Fibroblast of pulmonary artery (primary cell): ENCODE measurements at regions not wholly inside any gene's neighbourhood (a gene's known extent, or its start where the extent isn't known, plus 50 kb on each side); places are given as distances from the start of the nearest gene placed in this dataset.

Experiments
- DNase-seq: peaks from one replicate; pipeline ENCODE4 v3.0.0-alpha.2; 2010; ENCODE audit warnings: low read depth
- H3K4me3 ChIP-seq: replicated peaks from 2 replicates; pipeline ENCODE4 v1.5.1; 2011; ENCODE audit warnings: low read depth, mild to moderate bottlenecking, control low read depth, low read length, moderate library complexity
- CTCF ChIP-seq: IDR thresholded peaks from 2 replicates; pipeline ENCODE4 v1.5.1; 2011; ENCODE audit warnings: mild to moderate bottlenecking, control low read depth, low read length, inconsistent platforms; ENCODE audit errors: missing control alignments

DNA sequence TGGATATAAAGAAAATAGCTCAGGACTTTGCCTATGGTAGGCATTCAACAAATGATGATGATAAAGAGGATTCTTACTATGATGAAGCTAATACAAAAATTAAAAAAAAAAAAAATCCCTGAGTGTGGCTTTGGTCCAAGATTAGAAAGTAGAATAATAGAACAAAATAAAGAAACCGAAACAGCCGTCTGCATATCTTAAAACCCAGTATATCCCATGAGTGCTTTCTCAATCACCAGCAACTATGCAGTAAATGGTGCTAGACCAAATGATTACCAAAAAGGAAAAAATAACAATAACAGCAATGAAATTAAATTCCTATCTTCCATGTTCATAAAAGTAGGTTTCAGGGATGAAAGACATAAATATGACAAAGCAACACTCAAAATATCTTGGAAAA, 59.3 kb upstream of the DCC start:
- H3K4me3 ChIP-seq = no peak overlapping the region
- no peak for TF ChIP-seq CTCF
- no peak for DNase-seq

DNA sequence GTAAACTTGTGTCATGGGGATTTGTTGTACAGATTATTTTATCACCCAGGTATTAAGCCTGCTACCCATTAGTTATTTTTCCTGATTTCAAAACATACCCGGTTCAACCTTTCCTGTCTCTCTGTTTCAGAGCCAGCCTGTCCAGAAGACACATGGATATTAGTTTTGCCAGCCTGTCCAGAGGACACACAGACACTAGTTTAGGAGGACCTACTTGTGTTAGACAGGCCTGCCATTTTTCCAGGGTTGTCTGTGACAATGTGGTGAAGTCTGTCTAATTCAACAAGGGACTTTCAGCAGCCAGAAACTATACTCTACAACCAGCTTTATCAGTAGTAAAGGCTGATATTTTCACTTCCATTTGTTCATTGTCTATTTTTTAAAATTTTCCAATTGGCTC, 56.1 kb upstream of the DCC start:
- H3K4me3 ChIP-seq = no peak overlapping the region
- DNase-seq = no peak
- TF ChIP-seq CTCF = no peak

- DNase-seq = no peak
- no peak overlapping the region for H3K4me3 ChIP-seq
- no peak for TF ChIP-seq CTCF
These were observed 53.3 kb upstream of the DCC start for GRCh38 chr18:52286675-52287074.

DNA sequence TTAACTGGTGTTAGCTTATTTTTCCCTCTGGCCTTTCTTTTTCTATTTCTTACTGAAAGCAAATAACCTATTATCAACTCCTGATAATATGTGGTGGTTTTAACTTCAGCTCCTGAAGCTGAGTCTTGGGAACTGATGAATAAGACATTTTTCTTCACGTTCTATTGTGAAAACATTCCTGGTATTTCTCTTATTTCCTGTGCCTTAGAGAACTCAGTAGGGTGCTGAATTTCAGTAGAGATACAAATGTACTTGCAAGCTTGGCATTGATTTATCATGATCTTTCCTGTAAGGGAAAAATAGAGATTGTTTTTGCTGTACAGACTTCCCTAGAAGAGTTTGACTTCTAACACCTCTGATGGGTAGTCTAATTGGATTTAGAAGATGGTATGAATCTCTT, 52.8 kb upstream of the DCC start:
- no peak for TF ChIP-seq CTCF
- no peak overlapping the region for H3K4me3 ChIP-seq
- DNase-seq = peak; percentile 71

DNA sequence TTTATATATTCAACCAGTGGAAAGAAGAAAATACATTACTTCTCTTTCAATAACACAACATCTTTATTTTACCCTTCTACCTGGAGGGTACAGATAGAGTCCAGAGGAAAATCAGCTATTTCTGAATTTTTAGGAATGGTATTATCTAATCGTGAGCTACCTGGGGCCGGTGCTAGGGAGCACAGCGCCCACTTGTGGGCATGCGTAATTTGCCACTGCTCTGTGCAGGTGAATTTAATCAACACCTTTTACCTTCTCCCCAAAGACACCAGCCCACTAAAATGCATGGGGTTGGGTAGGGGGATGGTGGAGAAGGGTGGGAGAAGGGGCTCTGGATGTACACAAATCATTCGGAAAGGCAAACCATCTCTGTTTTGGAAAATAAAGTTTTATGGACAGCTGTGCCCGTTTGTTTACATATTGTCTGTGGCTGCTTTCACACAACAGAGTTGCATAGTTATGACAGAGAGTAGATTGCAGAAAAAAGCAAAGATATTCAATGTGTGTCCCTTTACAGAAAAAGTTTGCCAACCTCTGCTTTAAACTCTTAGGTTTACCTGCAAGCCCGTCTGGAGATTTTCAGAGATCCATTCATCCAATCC, 51.5 kb upstream of the DCC start:
- peak; percentile 20 for DNase-seq
- no peak overlapping the region for H3K4me3 ChIP-seq
- peak; percentile 78 for TF ChIP-seq CTCF

- no peak overlapping the region for H3K4me3 ChIP-seq
- DNase-seq = no peak
- TF ChIP-seq CTCF = no peak
These were observed 50.6 kb upstream of the DCC start for GRCh38 chr18:52289392-52289791.
